HepG2 (cell line): ENCODE measurements at regions not wholly inside any gene's neighbourhood (a gene's known extent, or its start where the extent isn't known, plus 50 kb on each side); places are given as distances from the start of the nearest gene placed in this dataset.

Experiments used
- AHR ChIP-seq: IDR thresholded peaks from 2 replicates; pipeline ENCODE4 v1.6.1; 2018; ENCODE audit warnings: missing genetic modification reagents, missing compliant biosample characterization
- ARNTL ChIP-seq: sonication (generic); formaldehyde crosslinking; IDR thresholded peaks from 2 replicates; pipeline ENCODE4 v1.4.0; 2020; ENCODE audit warnings: mild to moderate bottlenecking, missing genetic modification reagents
- HNF4A ChIP-seq: sonication (generic); formaldehyde crosslinking; IDR thresholded peaks from 2 replicates; pipeline ENCODE4 v1.4.0; 2020; ENCODE audit warnings: missing genetic modification reagents
- MIXL1 ChIP-seq: IDR thresholded peaks from 2 replicates; pipeline ENCODE4 v1.6.1; 2016
- MXD4 ChIP-seq: IDR thresholded peaks from 2 replicates; pipeline ENCODE4 v1.6.1; 2016; ENCODE audit warnings: mild to moderate bottlenecking, missing biosample characterization, missing genetic modification reagents
- NFIB ChIP-seq: sonication (generic); formaldehyde crosslinking; IDR thresholded peaks from 2 replicates; pipeline ENCODE4 v1.9.0; 2021; ENCODE audit warnings: missing genetic modification reagents, mild to moderate bottlenecking, borderline replicate concordance
- NPAS2 ChIP-seq: sonication (generic); formaldehyde crosslinking; IDR thresholded peaks from 2 replicates; pipeline ENCODE4 v1.8.0; 2022; ENCODE audit warnings: mild to moderate bottlenecking, missing genetic modification reagents, borderline replicate concordance
- PPARG ChIP-seq: conservative IDR thresholded peaks from 2 replicates; pipeline ENCODE4 v1.6.1; 2016; ENCODE audit warnings: missing biosample characterization, missing genetic modification reagents
- SAP130 ChIP-seq: IDR thresholded peaks from 2 replicates; pipeline ENCODE4 v1.6.1; 2016; ENCODE audit warnings: low read depth
- SATB2 ChIP-seq: sonication (generic); formaldehyde crosslinking; IDR thresholded peaks from 2 replicates; pipeline ENCODE4 v1.5.0; 2020; ENCODE audit warnings: missing genetic modification reagents
- ZFY ChIP-seq: sonication (generic); formaldehyde crosslinking; IDR thresholded peaks from 2 replicates; pipeline ENCODE4 v1.4.0; 2020; ENCODE audit warnings: missing genetic modification reagents
- ZMYM2 ChIP-seq: sonication (generic); formaldehyde crosslinking; IDR thresholded peaks from 2 replicates; pipeline ENCODE4 v1.8.0; 2022; ENCODE audit warnings: mild to moderate bottlenecking, missing genetic modification reagents
- ZNF552 ChIP-seq: sonication (generic); formaldehyde crosslinking; IDR thresholded peaks from 2 replicates; pipeline ENCODE4 v1.9.0; 2022; ENCODE audit warnings: missing genetic modification reagents, mild to moderate bottlenecking, borderline replicate concordance
- ZNF720 ChIP-seq: sonication (generic); formaldehyde crosslinking; IDR thresholded peaks from 2 replicates; pipeline ENCODE4 v1.4.0; 2020; ENCODE audit warnings: missing genetic modification reagents
- TF ChIP-seq, protein P1 (sequence below): sonication (generic); formaldehyde crosslinking; IDR thresholded peaks from 2 replicates; pipeline ENCODE4 v1.4.0; 2020; ENCODE audit warnings: missing genetic modification reagents, borderline replicate concordance
- TF ChIP-seq, protein P2 (sequence below): IDR thresholded peaks from 2 replicates; pipeline ENCODE4 v1.6.1; 2016; ENCODE audit warnings: mild to moderate bottlenecking
- TF ChIP-seq, protein P3 (sequence below): IDR thresholded peaks from 2 replicates; pipeline ENCODE4 v1.6.1; 2012; ENCODE audit warnings: low read length, improper control_type of control experiment
- TF ChIP-seq, protein P4 (sequence below): sonication (generic); formaldehyde crosslinking; IDR thresholded peaks from 2 replicates; pipeline ENCODE4 v1.8.0; 2022; ENCODE audit warnings: missing genetic modification reagents, mild to moderate bottlenecking, borderline replicate concordance
- TF ChIP-seq, protein P5 (sequence below): IDR thresholded peaks from 2 replicates; pipeline ENCODE4 v1.6.1; 2016; ENCODE audit warnings: mild to moderate bottlenecking, missing biosample characterization, missing genetic modification reagents

DNA sequence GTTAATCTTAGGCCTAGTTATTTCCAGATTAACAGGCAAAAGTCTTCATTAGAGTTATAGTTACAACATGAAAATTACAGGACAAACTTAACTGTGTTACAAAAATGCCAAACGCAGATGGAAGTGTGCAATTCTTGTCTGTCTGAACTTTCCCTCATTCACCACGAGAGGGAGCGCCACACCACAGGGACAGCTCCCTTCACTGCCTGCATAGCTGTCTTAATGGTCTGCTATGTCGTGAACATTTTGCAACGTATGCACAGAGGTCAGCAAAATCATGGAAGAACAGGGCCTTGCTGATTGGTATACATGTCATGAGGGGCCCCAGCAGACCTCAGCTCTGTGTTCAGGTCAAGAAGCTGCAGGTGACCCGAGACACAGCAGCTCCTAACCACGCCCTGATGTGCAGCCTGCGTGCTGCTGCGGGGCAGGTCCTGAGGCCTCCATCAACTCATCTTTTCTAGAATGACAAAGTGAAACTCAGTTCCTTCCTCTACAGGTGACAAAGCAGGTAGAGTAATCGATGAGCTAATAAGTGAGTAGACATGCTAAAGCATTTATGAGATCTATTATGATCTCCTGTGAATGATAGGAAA, 78.8 kb upstream of the ATP8B1 start (continued):
- TF ChIP-seq, protein P1, sequence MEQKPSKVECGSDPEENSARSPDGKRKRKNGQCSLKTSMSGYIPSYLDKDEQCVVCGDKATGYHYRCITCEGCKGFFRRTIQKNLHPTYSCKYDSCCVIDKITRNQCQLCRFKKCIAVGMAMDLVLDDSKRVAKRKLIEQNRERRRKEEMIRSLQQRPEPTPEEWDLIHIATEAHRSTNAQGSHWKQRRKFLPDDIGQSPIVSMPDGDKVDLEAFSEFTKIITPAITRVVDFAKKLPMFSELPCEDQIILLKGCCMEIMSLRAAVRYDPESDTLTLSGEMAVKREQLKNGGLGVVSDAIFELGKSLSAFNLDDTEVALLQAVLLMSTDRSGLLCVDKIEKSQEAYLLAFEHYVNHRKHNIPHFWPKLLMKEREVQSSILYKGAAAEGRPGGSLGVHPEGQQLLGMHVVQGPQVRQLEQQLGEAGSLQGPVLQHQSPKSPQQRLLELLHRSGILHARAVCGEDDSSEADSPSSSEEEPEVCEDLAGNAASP: no peak
- TF ChIP-seq NFIB (CRISPR knock-in tag): no peak
- TF ChIP-seq, protein P2, sequence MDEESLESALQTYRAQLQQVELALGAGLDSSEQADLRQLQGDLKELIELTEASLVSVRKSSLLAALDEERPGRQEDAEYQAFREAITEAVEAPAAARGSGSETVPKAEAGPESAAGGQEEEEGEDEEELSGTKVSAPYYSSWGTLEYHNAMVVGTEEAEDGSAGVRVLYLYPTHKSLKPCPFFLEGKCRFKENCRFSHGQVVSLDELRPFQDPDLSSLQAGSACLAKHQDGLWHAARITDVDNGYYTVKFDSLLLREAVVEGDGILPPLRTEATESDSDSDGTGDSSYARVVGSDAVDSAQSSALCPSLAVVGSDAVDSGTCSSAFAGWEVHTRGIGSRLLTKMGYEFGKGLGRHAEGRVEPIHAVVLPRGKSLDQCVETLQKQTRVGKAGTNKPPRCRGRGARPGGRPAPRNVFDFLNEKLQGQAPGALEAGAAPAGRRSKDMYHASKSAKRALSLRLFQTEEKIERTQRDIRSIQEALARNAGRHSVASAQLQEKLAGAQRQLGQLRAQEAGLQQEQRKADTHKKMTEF (CRISPR knock-in tag): 0 out of 2 replicates have a peak, but pooled peaks have one; percentile 42
- no peak for TF ChIP-seq ZFY (CRISPR knock-in tag)
- TF ChIP-seq SAP130 (CRISPR knock-in tag): peak; percentile 46; the same call in 1 of the 2 replicates
- TF ChIP-seq, protein P3, sequence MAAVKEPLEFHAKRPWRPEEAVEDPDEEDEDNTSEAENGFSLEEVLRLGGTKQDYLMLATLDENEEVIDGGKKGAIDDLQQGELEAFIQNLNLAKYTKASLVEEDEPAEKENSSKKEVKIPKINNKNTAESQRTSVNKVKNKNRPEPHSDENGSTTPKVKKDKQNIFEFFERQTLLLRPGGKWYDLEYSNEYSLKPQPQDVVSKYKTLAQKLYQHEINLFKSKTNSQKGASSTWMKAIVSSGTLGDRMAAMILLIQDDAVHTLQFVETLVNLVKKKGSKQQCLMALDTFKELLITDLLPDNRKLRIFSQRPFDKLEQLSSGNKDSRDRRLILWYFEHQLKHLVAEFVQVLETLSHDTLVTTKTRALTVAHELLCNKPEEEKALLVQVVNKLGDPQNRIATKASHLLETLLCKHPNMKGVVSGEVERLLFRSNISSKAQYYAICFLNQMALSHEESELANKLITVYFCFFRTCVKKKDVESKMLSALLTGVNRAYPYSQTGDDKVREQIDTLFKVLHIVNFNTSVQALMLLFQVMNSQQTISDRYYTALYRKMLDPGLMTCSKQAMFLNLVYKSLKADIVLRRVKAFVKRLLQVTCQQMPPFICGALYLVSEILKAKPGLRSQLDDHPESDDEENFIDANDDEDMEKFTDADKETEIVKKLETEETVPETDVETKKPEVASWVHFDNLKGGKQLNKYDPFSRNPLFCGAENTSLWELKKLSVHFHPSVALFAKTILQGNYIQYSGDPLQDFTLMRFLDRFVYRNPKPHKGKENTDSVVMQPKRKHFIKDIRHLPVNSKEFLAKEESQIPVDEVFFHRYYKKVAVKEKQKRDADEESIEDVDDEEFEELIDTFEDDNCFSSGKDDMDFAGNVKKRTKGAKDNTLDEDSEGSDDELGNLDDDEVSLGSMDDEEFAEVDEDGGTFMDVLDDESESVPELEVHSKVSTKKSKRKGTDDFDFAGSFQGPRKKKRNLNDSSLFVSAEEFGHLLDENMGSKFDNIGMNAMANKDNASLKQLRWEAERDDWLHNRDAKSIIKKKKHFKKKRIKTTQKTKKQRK: no peak
- TF ChIP-seq ARNTL (CRISPR knock-in tag): no peak
- TF ChIP-seq PPARG (CRISPR knock-in tag): 0 out of 2 replicates have a peak, but pooled peaks have one; percentile 15
- no peak for TF ChIP-seq ZNF552 (CRISPR knock-in tag)
- TF ChIP-seq ZNF720 (CRISPR knock-in tag): no peak
- TF ChIP-seq AHR (CRISPR knock-in tag): no peak
- no peak for TF ChIP-seq SATB2 (CRISPR knock-in tag)
- TF ChIP-seq ZMYM2 (CRISPR knock-in tag): no peak
- TF ChIP-seq, protein P4, sequence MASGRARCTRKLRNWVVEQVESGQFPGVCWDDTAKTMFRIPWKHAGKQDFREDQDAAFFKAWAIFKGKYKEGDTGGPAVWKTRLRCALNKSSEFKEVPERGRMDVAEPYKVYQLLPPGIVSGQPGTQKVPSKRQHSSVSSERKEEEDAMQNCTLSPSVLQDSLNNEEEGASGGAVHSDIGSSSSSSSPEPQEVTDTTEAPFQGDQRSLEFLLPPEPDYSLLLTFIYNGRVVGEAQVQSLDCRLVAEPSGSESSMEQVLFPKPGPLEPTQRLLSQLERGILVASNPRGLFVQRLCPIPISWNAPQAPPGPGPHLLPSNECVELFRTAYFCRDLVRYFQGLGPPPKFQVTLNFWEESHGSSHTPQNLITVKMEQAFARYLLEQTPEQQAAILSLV: no peak
- TF ChIP-seq MIXL1: no peak
- no peak for TF ChIP-seq HNF4A (CRISPR knock-in tag)
- no peak for TF ChIP-seq MXD4 (CRISPR knock-in tag)
- TF ChIP-seq, protein P5, sequence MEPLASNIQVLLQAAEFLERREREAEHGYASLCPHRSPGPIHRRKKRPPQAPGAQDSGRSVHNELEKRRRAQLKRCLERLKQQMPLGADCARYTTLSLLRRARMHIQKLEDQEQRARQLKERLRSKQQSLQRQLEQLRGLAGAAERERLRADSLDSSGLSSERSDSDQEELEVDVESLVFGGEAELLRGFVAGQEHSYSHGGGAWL: no peak
- TF ChIP-seq NPAS2 (CRISPR knock-in tag): no peak
